SK-N-SH (cell line): ENCODE measurements at regions not wholly inside any gene's neighbourhood (a gene's known extent, or its start where the extent isn't known, plus 50 kb on each side); places are given as distances from the start of the nearest gene placed in this dataset.

Source experiments
- CTCF ChIA-PET: fragments of 300-600, 350-600 bp; formaldehyde crosslinking; extraction: SDS; loops from one replicate; lab custom pipeline; 2021; lab: Yijun Ruan, JAX
- POLR2A ChIA-PET: fragments of 350-600 bp; sonication (Branson Sonifier 250); formaldehyde crosslinking; extraction: SDS; loops from one replicate; lab custom pipeline; 2020; ENCODE audit warnings: antibody characterized with exemption, inconsistent platforms; lab: Yijun Ruan, JAX
- DNase-seq: peaks from one replicate; pipeline ENCODE4 v3.0.0; 2012
- H2AFZ ChIP-seq: fragments of 200-600 bp; sonication (generic); 2 replicates; pipeline ENCODE4 v1.8.1; 2016; ENCODE audit warnings: antibody characterized with exemption, mild to moderate bottlenecking, low read depth
- H3F3A ChIP-seq: fragments of 200-600 bp; sonication (generic); replicated peaks from 2 replicates; pipeline ENCODE3; 2016; ENCODE audit warnings: antibody characterized with exemption, mild to moderate bottlenecking; ENCODE audit not compliant: insufficient read depth
- H3K27ac ChIP-seq, 2 experiments: fragments of 200-500 bp in 1 of 2; fragments of 200-600 bp in 1 of 2; sonication (Bioruptor generic) in 1 of 2; sonication (generic), shearing (Covaris generic) in 1 of 2; 2 replicates each; pipeline versions ENCODE4 v1.5.1 to v1.6.1; 2014 to 2016; ENCODE audit warnings: low read depth in 2 of 2, inconsistent platforms in 1 of 2, low read length in 1 of 2, mild to moderate bottlenecking in 1 of 2, mixed read lengths in 1 of 2
- H3K27me3 ChIP-seq: fragments of 200-600 bp; sonication (generic), shearing (Covaris generic); 2 replicates; pipeline ENCODE4 v1.6.1; 2016; ENCODE audit warnings: mixed run types; ENCODE audit not compliant: insufficient read depth
- H3K36me3 ChIP-seq, 2 experiments: fragments of 200-500 bp in 1 of 2; fragments of 200-600 bp in 1 of 2; sonication (Bioruptor generic) in 1 of 2; sonication (generic) in 1 of 2; replicated peaks in 1 of 2; 2 replicates each; pipeline versions ENCODE3 to v1.5.1; 2014 to 2016; ENCODE audit warnings: low read length in 1 of 2, mild to moderate bottlenecking in 1 of 2; ENCODE audit not compliant: insufficient read depth in 2 of 2, control insufficient read depth in 1 of 2
- H3K4me1 ChIP-seq, 2 experiments: fragments of 200-500 bp in 1 of 2; fragments of 200-600 bp in 1 of 2; sonication (Bioruptor generic) in 1 of 2; sonication (generic), shearing (Covaris generic) in 1 of 2; 2 replicates each; pipeline versions ENCODE4 v1.5.1 to v1.6.1; 2014 to 2016; ENCODE audit warnings: low read depth in 1 of 2, low read length in 1 of 2, mixed run types in 1 of 2; ENCODE audit not compliant: insufficient read depth in 2 of 2, control insufficient read depth in 1 of 2
- H3K4me2 ChIP-seq: fragments of 200-600 bp; sonication (generic), shearing (Covaris generic); 2 replicates; pipeline ENCODE4 v1.6.1; 2017; ENCODE audit warnings: mixed run types
- H3K4me3 ChIP-seq, 2 experiments: fragments of 200-500 bp in 1 of 2; fragments of 200-600 bp in 1 of 2; sonication (Bioruptor generic) in 1 of 2; sonication (generic), shearing (Covaris generic) in 1 of 2; 2 replicates each; pipeline versions ENCODE4 v1.5.1 to v1.8.1; 2014 to 2016; ENCODE audit warnings: low read depth in 2 of 2, inconsistent platforms in 1 of 2, low read length in 1 of 2, mild to moderate bottlenecking in 1 of 2, mixed read lengths in 1 of 2, moderate library complexity in 1 of 2
- H3K79me2 ChIP-seq: fragments of 200-600 bp; sonication (generic); 2 replicates; pipeline ENCODE4 v1.8.1; 2017; ENCODE audit warnings: mild to moderate bottlenecking; ENCODE audit not compliant: insufficient read depth
- H3K9ac ChIP-seq: fragments of 200-600 bp; sonication (generic); 2 replicates; pipeline ENCODE4 v1.6.1; 2017; ENCODE audit warnings: mixed run types
- H3K9me2 ChIP-seq: fragments of 200-600 bp; sonication (generic); 2 replicates; pipeline ENCODE4 v1.6.1; 2017; ENCODE audit warnings: mixed run types
- H3K9me3 ChIP-seq: fragments of 200-600 bp; sonication (generic); 2 replicates; pipeline ENCODE4 v1.6.1; 2017; ENCODE audit warnings: mixed run types, mild to moderate bottlenecking, moderate library complexity
- H4K20me1 ChIP-seq: fragments of 200-600 bp; sonication (generic); 2 replicates; pipeline ENCODE4 v1.6.1; 2017; ENCODE audit warnings: mild to moderate bottlenecking, mixed run types; ENCODE audit not compliant: insufficient read depth
- EP300 ChIP-seq, 2 experiments: IDR thresholded peaks; 2 replicates each; pipeline versions ENCODE4 v1.4.0 to v1.6.1; 2012; ENCODE audit warnings: borderline replicate concordance in 1 of 2, low read depth in 1 of 2, low read length in 1 of 2
- FOXJ3 ChIP-seq: sonication (generic); formaldehyde crosslinking; IDR thresholded peaks from 2 replicates; pipeline ENCODE4 v1.5.1; 2020; ENCODE audit warnings: mild to moderate bottlenecking, missing genetic modification reagents
- MAX ChIP-seq: IDR thresholded peaks from 2 replicates; pipeline ENCODE4 v1.4.0; 2012; ENCODE audit warnings: low read depth
- MEF2A ChIP-seq: IDR thresholded peaks from 2 replicates; pipeline ENCODE4 v1.4.0; 2012; ENCODE audit warnings: low read depth, borderline replicate concordance
- RCOR1 ChIP-seq: fragments of 150-350 bp; IDR thresholded peaks from 2 replicates; pipeline ENCODE4 v1.6.1; 2017; ENCODE audit warnings: antibody characterized with exemption, low read length
- SIN3A ChIP-seq: IDR thresholded peaks from 2 replicates; pipeline ENCODE4 v1.6.1; 2012; ENCODE audit warnings: low read depth, mild to moderate bottlenecking, low read length, moderate library complexity, borderline replicate concordance
- USF1 ChIP-seq: IDR thresholded peaks from 2 replicates; pipeline ENCODE4 v1.4.0; 2012; ENCODE audit warnings: low read depth, borderline replicate concordance
- WGBS: methylation state at CpG from one replicate; pipeline ENCODE4 v1.1.6; 2017; ENCODE audit warnings: low lambda C conversion rate; 5-methylcytosine and 5-hydroxymethylcytosine counted together
- TF ChIP-seq, protein P1 (sequence below): fragments of 200-600 bp; sonication (generic); IDR thresholded peaks from 2 replicates; pipeline ENCODE4 v1.6.1; 2017; ENCODE audit warnings: antibody characterized with exemption, mild to moderate bottlenecking, moderate library complexity
- TF ChIP-seq, protein P2 (sequence below): IDR thresholded peaks from 2 replicates; pipeline ENCODE4 v1.6.1; 2012; ENCODE audit warnings: mild to moderate bottlenecking, low read depth, low read length, moderate library complexity

- TF ChIP-seq SIN3A: no peak
- TF ChIP-seq, protein P1, sequence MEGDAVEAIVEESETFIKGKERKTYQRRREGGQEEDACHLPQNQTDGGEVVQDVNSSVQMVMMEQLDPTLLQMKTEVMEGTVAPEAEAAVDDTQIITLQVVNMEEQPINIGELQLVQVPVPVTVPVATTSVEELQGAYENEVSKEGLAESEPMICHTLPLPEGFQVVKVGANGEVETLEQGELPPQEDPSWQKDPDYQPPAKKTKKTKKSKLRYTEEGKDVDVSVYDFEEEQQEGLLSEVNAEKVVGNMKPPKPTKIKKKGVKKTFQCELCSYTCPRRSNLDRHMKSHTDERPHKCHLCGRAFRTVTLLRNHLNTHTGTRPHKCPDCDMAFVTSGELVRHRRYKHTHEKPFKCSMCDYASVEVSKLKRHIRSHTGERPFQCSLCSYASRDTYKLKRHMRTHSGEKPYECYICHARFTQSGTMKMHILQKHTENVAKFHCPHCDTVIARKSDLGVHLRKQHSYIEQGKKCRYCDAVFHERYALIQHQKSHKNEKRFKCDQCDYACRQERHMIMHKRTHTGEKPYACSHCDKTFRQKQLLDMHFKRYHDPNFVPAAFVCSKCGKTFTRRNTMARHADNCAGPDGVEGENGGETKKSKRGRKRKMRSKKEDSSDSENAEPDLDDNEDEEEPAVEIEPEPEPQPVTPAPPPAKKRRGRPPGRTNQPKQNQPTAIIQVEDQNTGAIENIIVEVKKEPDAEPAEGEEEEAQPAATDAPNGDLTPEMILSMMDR: no peak
Measured at GRCh38 chr14:28515571-28515970, 251.0 kb upstream of the FOXG1 start (continued).

DNA sequence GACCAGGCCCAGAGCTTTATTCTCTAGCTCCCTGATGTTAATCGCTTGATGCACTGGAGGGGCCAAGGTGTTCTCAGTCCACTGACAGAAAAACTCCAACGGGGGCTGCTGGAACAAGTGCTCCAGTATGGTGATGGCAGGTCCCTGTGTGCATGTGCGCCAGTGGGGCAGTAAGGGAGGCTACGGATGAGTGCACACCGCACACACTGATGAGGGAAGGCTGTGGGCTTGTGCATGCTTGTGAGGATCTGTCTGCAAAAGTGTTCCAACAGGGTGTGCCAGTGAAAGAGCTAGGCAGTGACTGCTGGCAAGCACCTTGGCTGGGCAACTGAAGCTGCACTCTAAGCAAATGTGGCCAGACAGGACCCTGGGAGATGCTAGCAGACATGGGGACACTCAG lies 229.7 kb upstream of the FOXG1 start:
- H3K27me3 ChIP-seq: no peaks in the 10 kb centered on the region
- no peaks in the 10 kb centered on the region for H3K9me3 ChIP-seq
- TF ChIP-seq EP300 (IDR thresholded peaks at IDR 0.05; ENCODE audit: borderline replicate concordance in 1 of 2, low read depth in 1 of 2, low read length in 1 of 2): no peak
- no peak for TF ChIP-seq RCOR1
- no peak for TF ChIP-seq FOXJ3
- no peak for TF ChIP-seq MEF2A
- TF ChIP-seq, protein P2, sequence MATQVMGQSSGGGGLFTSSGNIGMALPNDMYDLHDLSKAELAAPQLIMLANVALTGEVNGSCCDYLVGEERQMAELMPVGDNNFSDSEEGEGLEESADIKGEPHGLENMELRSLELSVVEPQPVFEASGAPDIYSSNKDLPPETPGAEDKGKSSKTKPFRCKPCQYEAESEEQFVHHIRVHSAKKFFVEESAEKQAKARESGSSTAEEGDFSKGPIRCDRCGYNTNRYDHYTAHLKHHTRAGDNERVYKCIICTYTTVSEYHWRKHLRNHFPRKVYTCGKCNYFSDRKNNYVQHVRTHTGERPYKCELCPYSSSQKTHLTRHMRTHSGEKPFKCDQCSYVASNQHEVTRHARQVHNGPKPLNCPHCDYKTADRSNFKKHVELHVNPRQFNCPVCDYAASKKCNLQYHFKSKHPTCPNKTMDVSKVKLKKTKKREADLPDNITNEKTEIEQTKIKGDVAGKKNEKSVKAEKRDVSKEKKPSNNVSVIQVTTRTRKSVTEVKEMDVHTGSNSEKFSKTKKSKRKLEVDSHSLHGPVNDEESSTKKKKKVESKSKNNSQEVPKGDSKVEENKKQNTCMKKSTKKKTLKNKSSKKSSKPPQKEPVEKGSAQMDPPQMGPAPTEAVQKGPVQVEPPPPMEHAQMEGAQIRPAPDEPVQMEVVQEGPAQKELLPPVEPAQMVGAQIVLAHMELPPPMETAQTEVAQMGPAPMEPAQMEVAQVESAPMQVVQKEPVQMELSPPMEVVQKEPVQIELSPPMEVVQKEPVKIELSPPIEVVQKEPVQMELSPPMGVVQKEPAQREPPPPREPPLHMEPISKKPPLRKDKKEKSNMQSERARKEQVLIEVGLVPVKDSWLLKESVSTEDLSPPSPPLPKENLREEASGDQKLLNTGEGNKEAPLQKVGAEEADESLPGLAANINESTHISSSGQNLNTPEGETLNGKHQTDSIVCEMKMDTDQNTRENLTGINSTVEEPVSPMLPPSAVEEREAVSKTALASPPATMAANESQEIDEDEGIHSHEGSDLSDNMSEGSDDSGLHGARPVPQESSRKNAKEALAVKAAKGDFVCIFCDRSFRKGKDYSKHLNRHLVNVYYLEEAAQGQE: no peak
- TF ChIP-seq USF1: no peak
- TF ChIP-seq MAX: no peak
- no peak for DNase-seq
- no peaks in the 10 kb centered on the region for H3K4me1 ChIP-seq
- no peak overlapping the region for H2AFZ ChIP-seq
- H3K36me3 ChIP-seq: no peaks in the 10 kb centered on the region
- ChIA-PET CTCF (no interaction called here), POLR2A (no interaction called here)
- no peaks in the 10 kb centered on the region for H3K9me2 ChIP-seq
- no peaks in the 10 kb centered on the region for H3F3A ChIP-seq
- H4K20me1 ChIP-seq: no peaks in the 10 kb centered on the region
- 12% methylated on average over 4 of the region's 5 CpGs for WGBS
- no peak overlapping the region for H3K4me3 ChIP-seq
- H3K79me2 ChIP-seq: no peaks in the 10 kb centered on the region
- no peak overlapping the region for H3K9ac ChIP-seq
- no peak overlapping the region for H3K4me2 ChIP-seq
- no peak overlapping the region for H3K27ac ChIP-seq
